HG02610 (cell line): ENCODE measurements at regions not wholly inside any gene's neighbourhood (a gene's known extent, or its start where the extent isn't known, plus 50 kb on each side); places are given as distances from the start of the nearest gene placed in this dataset.

ENCODE experiments used
- ATAC-seq: cut with Tn5 transposase; IDR thresholded peaks from one replicate; pipeline ENCODE4 v1.9.1; 2021; ENCODE audit warnings: mild to moderate bottlenecking, moderate library complexity; ENCODE audit not compliant: unreplicated experiment

DNA sequence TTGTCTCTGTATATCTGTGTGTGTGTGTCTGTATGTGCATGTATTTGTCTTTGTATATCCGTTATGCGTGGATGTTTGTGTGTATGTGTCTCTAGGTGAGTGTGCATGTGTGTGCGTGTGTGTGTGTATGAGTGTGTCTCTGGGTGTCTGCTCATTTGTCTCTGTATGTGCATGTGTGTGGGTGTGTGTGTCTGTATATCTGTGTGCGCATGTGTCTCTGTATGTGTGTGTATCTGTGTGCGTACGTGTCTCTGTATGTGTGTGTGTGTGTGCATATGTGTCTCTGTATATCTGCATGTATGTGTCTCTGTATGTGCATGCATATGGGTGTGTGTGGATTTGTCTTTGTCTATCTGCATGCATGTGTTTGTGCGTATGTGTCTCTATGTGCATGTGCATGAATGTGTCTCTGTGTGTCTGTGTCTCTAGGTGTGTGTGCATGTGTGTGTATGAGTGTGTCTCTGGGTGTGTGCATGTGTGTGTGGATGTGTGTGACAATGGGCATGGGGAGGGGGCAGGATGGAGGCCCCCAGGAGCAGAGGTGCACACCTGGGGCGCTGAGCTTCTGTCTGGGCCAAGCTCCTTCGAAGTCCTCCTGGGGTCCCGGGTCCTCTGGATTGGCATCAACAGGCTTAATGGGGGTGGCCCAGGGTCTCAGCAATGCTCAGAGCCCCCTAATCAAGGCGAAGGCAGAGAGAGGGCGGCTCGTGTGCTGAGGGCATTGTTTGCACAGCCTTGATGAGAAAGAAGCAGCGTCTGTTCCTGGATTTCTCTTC is 373.4 kb upstream of the IRX4 start:
- ATAC-seq: no peak

GRCh38 chr5:2254880-2255750 is 372.4 kb upstream of the IRX4 start:
- ATAC-seq: no peak

DNA sequence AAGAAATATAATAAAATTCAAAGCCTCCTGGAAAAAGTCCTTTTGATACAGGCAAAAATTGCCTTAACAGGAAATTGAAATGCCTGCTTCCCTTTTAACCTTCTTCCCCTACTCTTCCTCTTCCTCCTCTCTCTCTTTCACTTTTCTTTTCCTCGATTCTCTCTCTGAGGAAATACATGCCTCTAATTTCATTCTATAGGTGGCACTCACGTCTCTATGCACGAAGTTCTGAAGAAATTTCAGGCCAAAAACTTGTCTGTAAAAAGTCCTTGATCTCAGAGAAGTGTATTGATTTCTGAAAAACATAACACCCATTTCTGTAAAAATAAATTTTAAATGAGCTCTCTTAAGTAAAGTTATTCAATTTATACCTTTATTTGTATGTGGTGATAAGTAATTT is 371.7 kb upstream of the IRX4 start:
- ATAC-seq: no peak

- no peak for ATAC-seq
Measured at GRCh38 chr5:2253040-2253975, 370.6 kb upstream of the IRX4 start.

- ATAC-seq: no peak
Measured at GRCh38 chr5:2251751-2252150, 369.0 kb upstream of the IRX4 start.

DNA sequence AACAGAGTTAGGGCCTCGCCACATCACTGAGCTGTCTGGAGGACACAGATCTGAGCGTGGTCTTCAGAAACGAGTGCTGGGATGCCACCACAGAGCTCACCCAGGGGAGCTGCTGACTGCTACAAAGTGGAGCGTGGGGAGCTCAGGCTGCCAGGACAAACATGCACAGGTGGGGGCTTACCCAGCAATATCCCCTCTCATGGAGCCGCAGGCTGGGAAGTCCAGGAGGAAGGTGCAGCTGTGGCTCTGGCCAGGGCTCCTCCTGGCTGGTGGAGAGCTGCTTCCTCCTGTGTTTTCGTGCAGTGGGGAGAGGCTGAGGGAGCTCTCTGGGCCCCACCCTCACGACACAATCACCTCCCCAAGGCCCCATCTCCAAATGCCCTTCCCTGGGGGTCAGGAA is 368.6 kb upstream of the IRX4 start:
- no peak for ATAC-seq

GRCh38 chr5:2250365-2250950 is 367.7 kb upstream of the IRX4 start:
- no peak for ATAC-seq

DNA sequence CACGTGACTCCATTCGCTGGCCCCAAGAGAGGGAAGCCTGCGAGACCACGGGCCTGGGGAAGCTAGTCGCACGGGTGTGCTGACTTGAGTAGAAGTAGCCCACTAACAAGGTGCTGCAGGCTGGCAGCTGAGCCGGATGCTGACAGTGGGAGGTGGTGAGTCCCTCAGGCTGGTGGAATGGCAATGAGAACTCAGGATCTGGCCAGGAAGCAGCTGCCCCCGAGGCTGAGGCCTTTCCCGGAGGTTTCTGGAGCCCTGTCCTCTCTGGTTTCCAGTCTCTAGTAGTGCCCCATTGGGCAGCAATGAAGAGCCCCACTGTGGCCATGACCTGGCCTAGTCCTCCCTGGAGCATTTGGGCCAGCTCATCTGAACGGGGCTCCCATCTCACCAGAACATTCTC is 366.7 kb upstream of the IRX4 start:
- no peak for ATAC-seq

DNA sequence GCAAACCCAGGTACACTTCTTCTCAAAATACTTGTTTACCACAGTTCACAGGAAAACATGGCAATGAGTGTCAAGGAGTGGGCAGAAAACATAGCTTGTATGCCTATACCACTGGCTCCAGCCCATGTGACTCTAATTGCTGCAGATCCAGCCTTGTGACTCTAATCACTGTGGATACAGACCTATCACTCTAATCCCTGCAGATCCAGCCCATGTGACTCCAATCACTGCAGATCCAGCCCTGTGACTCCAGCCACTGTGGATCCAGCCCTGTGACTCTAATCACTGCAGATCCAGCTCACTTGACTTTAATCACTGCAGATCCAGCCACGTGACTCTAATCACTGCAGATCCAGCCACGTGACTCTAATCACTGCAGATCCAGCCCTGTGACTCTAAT is 366.3 kb upstream of the IRX4 start:
- ATAC-seq: no peak

DNA sequence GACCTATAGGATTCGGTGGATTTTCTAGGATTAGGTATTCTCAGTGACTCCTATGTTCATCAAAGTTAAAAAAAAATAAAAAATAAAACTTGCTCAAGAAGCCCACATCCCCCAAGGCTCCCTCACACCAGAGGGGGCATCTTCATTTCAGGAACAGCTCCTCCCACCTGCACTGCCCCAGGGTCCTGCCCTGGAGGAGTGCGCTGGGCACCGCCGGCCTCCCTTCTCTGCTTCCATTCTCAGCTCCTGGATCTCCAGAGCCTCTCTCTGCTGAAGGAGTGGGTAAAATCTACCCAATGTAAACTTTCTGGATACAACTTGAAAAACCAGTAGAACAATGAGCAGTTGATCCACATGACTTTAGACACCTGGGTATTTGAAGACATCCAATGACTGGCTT is 359.8 kb upstream of the IRX4 start:
- ATAC-seq: no peak

GRCh38 chr5:2241842-2242241 is 359.1 kb upstream of the IRX4 start:
- no peak for ATAC-seq

DNA sequence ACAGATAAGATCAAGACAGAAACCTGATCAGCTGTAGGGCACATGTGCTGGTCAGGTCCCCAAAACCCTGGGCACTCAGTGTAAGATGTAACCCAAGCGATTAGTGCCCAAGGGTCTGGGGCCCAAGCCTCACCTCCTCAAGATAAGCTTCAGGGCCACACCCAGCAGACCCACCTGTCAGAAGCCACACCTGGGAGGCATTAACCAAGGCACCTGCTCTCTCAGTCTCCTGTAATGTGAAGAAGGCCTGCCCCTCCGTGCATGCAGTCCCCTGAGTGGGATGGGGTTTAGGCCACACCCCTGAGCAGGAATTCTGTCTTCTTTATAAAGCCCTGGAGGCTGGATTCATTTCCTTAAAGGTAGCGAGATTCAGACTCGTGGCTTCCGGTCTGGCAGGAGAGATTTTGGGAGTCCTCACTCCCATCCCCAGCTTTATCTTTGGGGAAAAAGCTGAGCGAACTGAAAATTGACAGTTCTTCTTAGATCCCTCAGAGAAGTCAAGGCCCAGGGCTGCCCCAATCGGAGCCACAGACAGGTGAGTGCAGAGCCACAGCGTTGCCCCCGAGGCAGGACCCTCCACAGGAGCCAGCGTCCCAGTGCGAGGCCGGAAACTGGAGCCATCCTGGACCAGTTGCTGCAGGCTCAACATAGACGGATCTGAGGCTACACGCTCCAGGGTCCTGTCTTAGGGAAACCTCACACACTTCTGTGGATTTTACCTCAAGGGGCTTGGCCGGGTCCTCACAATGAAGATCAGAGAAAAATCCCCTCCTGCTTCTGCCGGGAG is 357.6 kb upstream of the IRX4 start:
- ATAC-seq: no peak

- no peak for ATAC-seq
Measured at GRCh38 chr5:2239201-2239910, 356.6 kb upstream of the IRX4 start.

DNA sequence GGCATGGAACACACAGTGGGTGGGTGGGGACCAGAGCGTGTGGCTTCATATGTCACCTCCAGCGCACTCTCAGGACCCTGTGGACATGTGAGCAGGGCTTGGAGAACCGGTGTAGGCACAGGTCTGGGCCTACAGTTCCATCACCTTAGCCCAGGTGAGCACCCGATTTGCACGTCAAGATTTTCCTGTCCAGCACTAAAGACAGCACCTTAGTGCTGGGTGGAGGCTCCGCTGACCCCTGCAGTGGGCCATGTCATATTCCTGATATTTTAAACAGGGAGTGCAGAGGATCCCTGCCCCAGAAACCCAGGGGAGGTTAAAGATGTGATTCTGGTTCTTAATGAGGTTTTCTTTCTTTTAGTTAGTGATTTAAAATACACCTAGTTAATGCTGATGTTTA is 356.0 kb upstream of the IRX4 start:
- ATAC-seq: no peak

DNA sequence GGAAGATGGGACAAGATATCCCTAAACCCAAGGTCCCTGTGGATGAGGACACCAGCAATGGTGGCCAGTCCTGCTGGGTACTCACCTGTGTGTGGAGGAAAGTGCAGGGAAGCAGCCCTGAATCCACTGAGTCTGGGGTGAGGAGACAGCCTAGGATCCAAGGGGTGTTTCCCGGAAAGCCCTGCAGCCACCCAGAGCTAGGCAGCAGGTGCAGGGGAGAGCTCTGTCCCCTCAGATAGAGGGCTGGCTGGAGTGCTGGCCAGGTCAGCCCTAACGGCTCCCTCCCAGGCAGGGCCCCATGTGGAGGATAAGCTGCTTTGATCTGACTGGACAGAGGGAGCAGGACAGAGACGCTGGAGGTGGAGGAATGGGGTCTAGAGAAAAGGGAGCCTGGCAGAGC is 344.7 kb upstream of the IRX4 start:
- ATAC-seq: no peak

DNA sequence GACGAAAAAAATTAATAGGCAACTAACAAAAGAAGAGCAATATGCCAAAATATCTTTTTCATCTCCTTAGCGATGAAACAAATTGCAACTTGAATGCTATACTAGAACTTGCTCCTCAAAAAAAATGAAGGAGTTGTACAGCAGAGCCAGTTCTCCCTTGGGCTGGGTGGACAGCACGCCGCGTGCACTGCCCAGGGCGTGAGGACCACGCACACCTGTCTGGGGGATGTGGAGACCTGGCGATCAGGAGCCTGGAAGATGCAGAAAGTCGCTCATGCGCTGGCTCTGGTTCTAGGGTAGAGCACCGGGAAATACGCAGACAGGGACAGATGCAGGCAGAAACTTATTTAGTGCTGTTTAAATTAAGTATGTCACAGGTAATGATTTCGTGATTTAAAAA is 342.0 kb upstream of the IRX4 start:
- ATAC-seq: no peak

- no peak for ATAC-seq
Measured at GRCh38 chr5:2223303-2223702, 340.6 kb upstream of the IRX4 start.

DNA sequence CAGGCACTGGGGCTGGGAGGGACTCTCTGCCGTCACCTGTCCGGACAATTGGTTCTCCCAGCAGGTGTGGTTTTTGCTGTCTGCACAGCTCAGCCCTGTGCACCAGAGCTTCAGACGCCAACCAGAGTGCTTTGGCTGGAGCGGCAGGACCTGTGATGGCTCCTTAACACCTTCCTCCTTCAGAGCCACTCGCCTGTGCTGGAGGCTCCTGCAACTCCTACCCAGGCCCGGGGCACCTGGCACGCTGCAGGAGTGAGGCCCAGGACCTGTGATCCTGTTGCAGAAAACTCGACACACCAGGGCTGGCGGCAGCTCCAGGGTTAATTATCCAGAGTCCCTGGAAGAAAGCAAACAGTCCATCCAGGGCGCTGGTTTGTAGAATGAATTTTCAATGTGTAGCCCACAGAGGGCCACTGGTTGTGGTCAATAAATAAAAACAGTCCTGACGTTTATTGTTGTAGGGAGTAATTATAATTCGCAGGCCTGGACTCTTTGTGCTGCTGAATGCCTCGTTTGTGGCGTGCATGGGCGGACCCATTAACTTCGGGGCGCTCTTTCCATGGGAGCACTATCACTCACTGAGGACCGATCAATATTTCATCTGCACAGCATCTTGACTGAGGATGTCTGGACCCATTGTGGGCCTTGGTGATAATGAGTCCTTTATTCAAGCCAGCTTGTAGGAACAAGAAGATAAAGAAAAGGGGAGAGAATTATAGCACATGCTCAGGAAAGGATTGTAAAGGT is 339.7 kb upstream of the IRX4 start:
- no peak for ATAC-seq

GRCh38 chr5:2221450-2221849 is 338.7 kb upstream of the IRX4 start:
- ATAC-seq: no peak
